B cell (primary cell): ENCODE measurements at regions not wholly inside any gene's neighbourhood (a gene's known extent, or its start where the extent isn't known, plus 50 kb on each side); places are given as distances from the start of the nearest gene placed in this dataset.

ENCODE experiments used
- CTCF ChIP-seq: fragments of 200-600 bp; IDR thresholded peaks from one replicate; pipeline ENCODE4 v1.8.0; 2022; ENCODE audit warnings: antibody characterized with exemption, mild to moderate bottlenecking
- EZH2 ChIP-seq: IDR thresholded peaks from 2 replicates; pipeline ENCODE4 v1.6.1; 2012; ENCODE audit warnings: borderline replicate concordance, low read depth, mild to moderate bottlenecking, moderate library complexity, low read length; ENCODE audit not compliant: insufficient read depth, poor library complexity, severe bottlenecking

- TF ChIP-seq CTCF (no peak), EZH2 (no peak)
These were observed 53.4 kb upstream of the LINC00305 start for GRCh38 chr18:64202210-64202836.
